HL-60 (cell line): ENCODE measurements at regions not wholly inside any gene's neighbourhood (a gene's known extent, or its start where the extent isn't known, plus 50 kb on each side); places are given as distances from the start of the nearest gene placed in this dataset.

Experiments
- DNase-seq, 2 experiments: peaks; one replicate each; pipeline ENCODE4 v3.0.0-alpha.2; 2010 to 2020; ENCODE audit warnings: low read depth in 1 of 2, low spot score in 1 of 2
- H3K27ac ChIP-seq: fragments of 250-450 bp; sonication (Bioruptor Pico); replicated peaks from 2 replicates; pipeline ENCODE4 v1.5.1; 2020; ENCODE audit warnings: mild to moderate bottlenecking, moderate library complexity
- H3K27me3 ChIP-seq: fragments of 250-450 bp; sonication (Bioruptor Pico); 2 replicates; pipeline ENCODE4 v1.5.1; 2021; ENCODE audit warnings: mild to moderate bottlenecking, moderate library complexity; ENCODE audit not compliant: insufficient read depth, poor library complexity, severe bottlenecking
- H3K4me3 ChIP-seq: replicated peaks from 2 replicates; pipeline ENCODE4 v1.5.1; 2011; ENCODE audit warnings: mild to moderate bottlenecking, control low read depth, low read length; ENCODE audit not compliant: insufficient read depth
- GABPA ChIP-seq: IDR thresholded peaks from 2 replicates; pipeline ENCODE4 v1.6.1; 2012; ENCODE audit warnings: low read depth
- POLR2AphosphoS5 ChIP-seq: IDR thresholded peaks from 2 replicates; pipeline ENCODE4 v1.6.1; 2012; ENCODE audit warnings: low read depth
- SPI1 ChIP-seq: IDR thresholded peaks from 2 replicates; pipeline ENCODE4 v1.6.1; 2012; ENCODE audit warnings: low read depth, mild to moderate bottlenecking, borderline replicate concordance
- TF ChIP-seq, protein P1 (sequence below): IDR thresholded peaks from 2 replicates; pipeline ENCODE4 v1.6.1; 2012; ENCODE audit warnings: low read depth; ENCODE audit not compliant: insufficient replicate concordance
- TF ChIP-seq, protein P2 (sequence below): IDR thresholded peaks from one replicate; pipeline ENCODE4 v1.5.1; 2011; ENCODE audit warnings: low read length, control low read depth, inconsistent platforms; ENCODE audit not compliant: insufficient read depth

DNA sequence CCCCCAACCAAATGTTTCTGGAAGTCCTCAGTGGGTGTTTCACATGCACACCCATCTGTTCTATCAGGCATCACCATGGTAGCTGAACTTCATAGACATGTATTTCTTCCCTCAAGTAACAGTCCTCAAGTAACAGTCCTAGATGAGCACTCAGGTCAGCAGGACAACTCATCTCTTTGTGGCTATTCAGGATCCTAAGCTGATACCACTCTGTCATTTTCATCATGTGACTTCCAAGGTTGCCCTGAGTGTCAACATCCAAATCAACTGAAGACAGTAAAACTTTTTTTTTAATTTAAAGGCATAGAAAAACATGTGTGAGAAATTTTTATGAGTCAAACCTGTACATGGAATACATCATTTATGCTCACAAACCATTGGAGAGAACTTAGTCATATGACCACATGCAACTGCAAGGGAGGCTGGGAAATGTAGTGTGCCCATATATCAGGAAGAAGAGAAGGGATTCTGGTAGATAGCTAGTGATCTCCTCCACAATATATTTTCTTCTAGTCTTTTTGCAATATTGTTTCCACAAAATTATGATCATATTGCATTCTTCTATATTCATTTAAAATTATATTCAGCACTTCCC is 64.2 kb upstream of the FST start:
- H3K27ac ChIP-seq = no peak overlapping the region
- no peak overlapping the region for H3K4me3 ChIP-seq
- H3K27me3 ChIP-seq = no peaks in the 10 kb centered on the region
- DNase-seq = no peak
- TF ChIP-seq GABPA (no peak), SPI1 (no peak), POLR2AphosphoS5 (no peak)
- TF ChIP-seq, protein P1, sequence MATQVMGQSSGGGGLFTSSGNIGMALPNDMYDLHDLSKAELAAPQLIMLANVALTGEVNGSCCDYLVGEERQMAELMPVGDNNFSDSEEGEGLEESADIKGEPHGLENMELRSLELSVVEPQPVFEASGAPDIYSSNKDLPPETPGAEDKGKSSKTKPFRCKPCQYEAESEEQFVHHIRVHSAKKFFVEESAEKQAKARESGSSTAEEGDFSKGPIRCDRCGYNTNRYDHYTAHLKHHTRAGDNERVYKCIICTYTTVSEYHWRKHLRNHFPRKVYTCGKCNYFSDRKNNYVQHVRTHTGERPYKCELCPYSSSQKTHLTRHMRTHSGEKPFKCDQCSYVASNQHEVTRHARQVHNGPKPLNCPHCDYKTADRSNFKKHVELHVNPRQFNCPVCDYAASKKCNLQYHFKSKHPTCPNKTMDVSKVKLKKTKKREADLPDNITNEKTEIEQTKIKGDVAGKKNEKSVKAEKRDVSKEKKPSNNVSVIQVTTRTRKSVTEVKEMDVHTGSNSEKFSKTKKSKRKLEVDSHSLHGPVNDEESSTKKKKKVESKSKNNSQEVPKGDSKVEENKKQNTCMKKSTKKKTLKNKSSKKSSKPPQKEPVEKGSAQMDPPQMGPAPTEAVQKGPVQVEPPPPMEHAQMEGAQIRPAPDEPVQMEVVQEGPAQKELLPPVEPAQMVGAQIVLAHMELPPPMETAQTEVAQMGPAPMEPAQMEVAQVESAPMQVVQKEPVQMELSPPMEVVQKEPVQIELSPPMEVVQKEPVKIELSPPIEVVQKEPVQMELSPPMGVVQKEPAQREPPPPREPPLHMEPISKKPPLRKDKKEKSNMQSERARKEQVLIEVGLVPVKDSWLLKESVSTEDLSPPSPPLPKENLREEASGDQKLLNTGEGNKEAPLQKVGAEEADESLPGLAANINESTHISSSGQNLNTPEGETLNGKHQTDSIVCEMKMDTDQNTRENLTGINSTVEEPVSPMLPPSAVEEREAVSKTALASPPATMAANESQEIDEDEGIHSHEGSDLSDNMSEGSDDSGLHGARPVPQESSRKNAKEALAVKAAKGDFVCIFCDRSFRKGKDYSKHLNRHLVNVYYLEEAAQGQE = no peak

DNA sequence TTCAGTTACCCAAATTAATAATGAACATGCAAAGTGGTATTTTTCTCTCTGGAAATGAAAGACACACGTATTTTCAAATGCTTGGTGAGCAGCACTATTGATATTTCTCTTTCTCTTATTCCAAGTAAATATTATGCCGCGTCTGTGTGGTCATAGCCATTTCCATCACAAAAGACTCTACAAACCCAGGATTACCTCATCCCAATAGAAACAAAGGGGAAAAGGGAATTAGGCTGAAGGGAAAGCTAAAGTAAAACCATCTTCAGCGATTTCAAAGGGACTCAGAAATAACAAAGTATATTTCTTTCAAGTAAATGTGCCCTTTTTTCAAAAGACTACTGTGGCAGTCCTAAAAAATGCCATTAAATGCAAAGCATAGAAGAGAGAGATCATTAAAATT is 62.0 kb upstream of the FST start:
- H3K27ac ChIP-seq = no peak overlapping the region
- H3K4me3 ChIP-seq = no peak overlapping the region
- no peaks in the 10 kb centered on the region for H3K27me3 ChIP-seq
- TF ChIP-seq, protein P2, sequence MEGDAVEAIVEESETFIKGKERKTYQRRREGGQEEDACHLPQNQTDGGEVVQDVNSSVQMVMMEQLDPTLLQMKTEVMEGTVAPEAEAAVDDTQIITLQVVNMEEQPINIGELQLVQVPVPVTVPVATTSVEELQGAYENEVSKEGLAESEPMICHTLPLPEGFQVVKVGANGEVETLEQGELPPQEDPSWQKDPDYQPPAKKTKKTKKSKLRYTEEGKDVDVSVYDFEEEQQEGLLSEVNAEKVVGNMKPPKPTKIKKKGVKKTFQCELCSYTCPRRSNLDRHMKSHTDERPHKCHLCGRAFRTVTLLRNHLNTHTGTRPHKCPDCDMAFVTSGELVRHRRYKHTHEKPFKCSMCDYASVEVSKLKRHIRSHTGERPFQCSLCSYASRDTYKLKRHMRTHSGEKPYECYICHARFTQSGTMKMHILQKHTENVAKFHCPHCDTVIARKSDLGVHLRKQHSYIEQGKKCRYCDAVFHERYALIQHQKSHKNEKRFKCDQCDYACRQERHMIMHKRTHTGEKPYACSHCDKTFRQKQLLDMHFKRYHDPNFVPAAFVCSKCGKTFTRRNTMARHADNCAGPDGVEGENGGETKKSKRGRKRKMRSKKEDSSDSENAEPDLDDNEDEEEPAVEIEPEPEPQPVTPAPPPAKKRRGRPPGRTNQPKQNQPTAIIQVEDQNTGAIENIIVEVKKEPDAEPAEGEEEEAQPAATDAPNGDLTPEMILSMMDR = no peak
- no peak for TF ChIP-seq SPI1
- TF ChIP-seq, protein P1 = no peak
- DNase-seq = no peak

DNA sequence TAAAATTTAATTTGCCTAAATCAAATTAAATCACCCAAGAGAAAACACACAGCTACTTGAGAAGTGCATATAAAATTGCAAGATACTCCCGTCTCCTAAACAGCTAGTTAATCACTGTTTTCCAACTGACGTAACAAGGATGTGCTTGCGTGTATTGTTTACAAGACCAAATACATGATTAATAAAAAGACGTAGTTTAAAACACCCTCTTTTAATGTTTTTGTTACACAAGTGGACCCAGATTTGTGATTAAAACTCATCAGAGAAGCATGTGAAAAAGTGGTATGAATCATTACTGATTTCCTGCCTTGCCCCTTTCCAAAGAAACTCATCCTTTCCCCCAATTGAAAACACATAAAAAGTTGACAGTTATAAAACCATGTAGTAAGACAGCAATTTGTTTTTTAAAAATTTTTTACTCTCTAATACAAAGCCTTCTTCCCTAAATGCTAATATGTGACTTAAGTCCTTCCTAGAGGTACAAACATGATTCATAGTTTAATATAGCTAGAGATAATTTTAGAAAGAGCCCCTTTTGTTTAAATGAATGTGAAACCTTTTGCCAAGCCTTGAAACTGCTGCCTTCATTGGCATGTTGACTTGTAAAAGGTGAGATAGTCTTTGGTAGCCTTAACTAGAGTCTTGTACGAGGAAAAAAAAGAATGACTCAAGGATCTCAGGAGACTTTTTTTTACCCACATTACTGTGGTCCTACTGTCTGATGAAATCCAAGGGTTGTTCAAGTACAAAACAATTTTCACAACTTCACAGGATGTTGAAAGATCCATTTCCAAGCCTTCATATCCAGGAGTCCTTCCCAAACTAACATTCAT is 61.4 kb upstream of the FST start:
- H3K27ac ChIP-seq = no peak overlapping the region
- no peaks in the 10 kb centered on the region for H3K27me3 ChIP-seq
- TF ChIP-seq SPI1 (no peak), GABPA (no peak), POLR2AphosphoS5 (no peak)
- TF ChIP-seq, protein P2 = no peak
- TF ChIP-seq, protein P1 = no peak
- no peak for DNase-seq
- H3K4me3 ChIP-seq = no peak overlapping the region
